ENCODE measurements at regions not wholly inside any gene's neighbourhood (a gene's known extent, or its start where the extent isn't known, plus 50 kb on each side); places are given as distances from the start of the nearest gene placed in this dataset.

DNA sequence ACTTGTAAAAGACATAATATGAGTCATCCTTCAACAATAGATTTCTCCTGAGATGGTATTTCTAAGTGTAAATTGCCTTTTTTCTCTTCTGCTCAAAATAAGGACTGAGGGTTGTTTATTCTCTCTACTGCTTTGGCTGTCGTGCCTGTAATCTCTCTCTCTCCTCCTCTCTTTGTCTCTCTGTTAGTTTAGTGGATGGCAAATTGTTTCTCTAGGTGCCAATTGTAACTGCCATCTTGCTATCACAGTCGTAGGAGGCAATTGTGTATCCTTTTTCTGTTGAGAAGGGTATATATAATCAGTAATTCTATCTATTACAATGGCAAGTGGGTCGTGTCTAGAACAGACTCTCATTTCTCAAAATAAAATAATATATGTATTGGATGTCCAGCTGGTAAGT is 545.0 kb upstream of the FBXO33 start:
- no peaks in the 10 kb centered on the region for H3K4me1 ChIP-seq
- intact Hi-C loops (cut with DNase I): no loop called here
- TF ChIP-seq, protein P1, sequence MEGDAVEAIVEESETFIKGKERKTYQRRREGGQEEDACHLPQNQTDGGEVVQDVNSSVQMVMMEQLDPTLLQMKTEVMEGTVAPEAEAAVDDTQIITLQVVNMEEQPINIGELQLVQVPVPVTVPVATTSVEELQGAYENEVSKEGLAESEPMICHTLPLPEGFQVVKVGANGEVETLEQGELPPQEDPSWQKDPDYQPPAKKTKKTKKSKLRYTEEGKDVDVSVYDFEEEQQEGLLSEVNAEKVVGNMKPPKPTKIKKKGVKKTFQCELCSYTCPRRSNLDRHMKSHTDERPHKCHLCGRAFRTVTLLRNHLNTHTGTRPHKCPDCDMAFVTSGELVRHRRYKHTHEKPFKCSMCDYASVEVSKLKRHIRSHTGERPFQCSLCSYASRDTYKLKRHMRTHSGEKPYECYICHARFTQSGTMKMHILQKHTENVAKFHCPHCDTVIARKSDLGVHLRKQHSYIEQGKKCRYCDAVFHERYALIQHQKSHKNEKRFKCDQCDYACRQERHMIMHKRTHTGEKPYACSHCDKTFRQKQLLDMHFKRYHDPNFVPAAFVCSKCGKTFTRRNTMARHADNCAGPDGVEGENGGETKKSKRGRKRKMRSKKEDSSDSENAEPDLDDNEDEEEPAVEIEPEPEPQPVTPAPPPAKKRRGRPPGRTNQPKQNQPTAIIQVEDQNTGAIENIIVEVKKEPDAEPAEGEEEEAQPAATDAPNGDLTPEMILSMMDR (IDR thresholded peaks at IDR 0.05): no peak
- no peak for TF ChIP-seq EP300 (IDR thresholded peaks at IDR 0.05)
- no peak for TF ChIP-seq POLR2AphosphoS5 (IDR thresholded peaks at IDR 0.05)
- no peak for TF ChIP-seq POLR2A (IDR thresholded peaks at IDR 0.05)
- H3K36me3 ChIP-seq: no peaks in the 10 kb centered on the region
- WGBS, 2 donors: 33 to 49% methylated on average over 3 of the region's 3 CpGs
- DNase-seq: no peak
- no peaks in the 10 kb centered on the region for H3K9me3 ChIP-seq
- H3K27me3 ChIP-seq: no peaks in the 10 kb centered on the region
- H3K27ac ChIP-seq: no peak overlapping the region
- no peak overlapping the region for H3K4me3 ChIP-seq

DNA sequence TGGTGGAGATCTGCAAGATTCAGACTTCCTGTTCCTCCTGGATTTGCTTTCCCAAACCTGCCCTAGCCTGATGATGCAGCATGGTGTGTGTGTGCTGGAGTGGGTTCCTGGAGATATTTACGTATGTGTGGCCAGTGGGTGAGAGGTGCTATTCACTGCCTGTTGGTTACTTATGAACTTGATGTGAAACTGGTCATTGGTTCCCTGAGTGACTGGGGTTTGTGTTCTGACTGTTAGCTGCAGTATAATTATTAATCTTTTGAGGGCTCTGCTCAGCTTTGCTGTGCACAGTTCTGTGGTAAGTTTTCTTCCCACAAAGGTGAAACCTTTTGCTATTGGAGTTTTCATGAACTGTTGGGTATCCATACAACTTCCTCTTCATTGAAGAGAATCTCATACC is 541.8 kb upstream of the FBXO33 start:
- 40 to 67% methylated on average over 1 of the region's 1 CpG for WGBS, 2 donors
- Histone ChIP-seq H3K9me3 (no peaks in the 10 kb centered on the region), H3K36me3 (no peaks in the 10 kb centered on the region), H3K4me1 (no peaks in the 10 kb centered on the region), H3K4me3 (no peak overlapping the region), H3K27ac (no peak overlapping the region), H3K27me3 (no peaks in the 10 kb centered on the region)
- intact Hi-C loops (cut with DNase I): no loop called here
- no peak for TF ChIP-seq POLR2A (IDR thresholded peaks at IDR 0.05)
- TF ChIP-seq EP300 (IDR thresholded peaks at IDR 0.05): no peak
- TF ChIP-seq POLR2AphosphoS5 (IDR thresholded peaks at IDR 0.05): no peak
- TF ChIP-seq, protein P1 (IDR thresholded peaks at IDR 0.05): no peak
- no peak for DNase-seq

DNA sequence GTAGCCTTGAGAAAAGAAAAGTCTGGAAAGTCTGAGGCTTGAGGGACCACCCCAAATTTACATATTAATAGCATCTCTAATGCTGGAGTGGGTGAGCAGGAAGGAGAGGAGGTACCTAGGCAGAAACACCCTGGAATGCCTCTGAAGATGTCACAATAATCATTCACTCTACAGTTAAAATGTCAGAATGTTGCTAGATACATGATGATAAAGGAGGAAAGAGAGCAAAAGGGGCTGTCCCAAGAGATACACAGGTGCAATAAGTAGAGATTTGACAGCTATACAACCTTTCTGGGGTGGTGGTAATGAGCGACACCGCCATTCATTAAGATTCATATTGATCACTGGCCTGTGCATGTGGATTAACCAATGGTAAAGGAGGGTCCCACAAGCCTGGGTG is 540.5 kb upstream of the FBXO33 start:
- intact Hi-C loops (cut with DNase I): no loop called here
- H3K36me3 ChIP-seq: no peaks in the 10 kb centered on the region
- no peak overlapping the region for H3K4me3 ChIP-seq
- TF ChIP-seq POLR2A (IDR thresholded peaks at IDR 0.05) (no peak), POLR2AphosphoS5 (IDR thresholded peaks at IDR 0.05) (no peak), EP300 (IDR thresholded peaks at IDR 0.05) (no peak)
- TF ChIP-seq, protein P1 (IDR thresholded peaks at IDR 0.05): no peak
- WGBS, 2 donors: 90 to 95% methylated on average over 2 of the region's 2 CpGs
- H3K27me3 ChIP-seq: no peaks in the 10 kb centered on the region
- no peaks in the 10 kb centered on the region for H3K9me3 ChIP-seq
- H3K4me1 ChIP-seq: no peaks in the 10 kb centered on the region
- no peak for DNase-seq
- H3K27ac ChIP-seq: no peak overlapping the region

- no peak overlapping the region for H3K27ac ChIP-seq
- no peaks in the 10 kb centered on the region for H3K27me3 ChIP-seq
- TF ChIP-seq, protein P1 (IDR thresholded peaks at IDR 0.05): no peak
- TF ChIP-seq EP300 (IDR thresholded peaks at IDR 0.05) (no peak), POLR2A (IDR thresholded peaks at IDR 0.05) (no peak), POLR2AphosphoS5 (IDR thresholded peaks at IDR 0.05) (no peak)
- DNase-seq: no peak
- no peaks in the 10 kb centered on the region for H3K4me1 ChIP-seq
- no peaks in the 10 kb centered on the region for H3K36me3 ChIP-seq
- H3K4me3 ChIP-seq: no peak overlapping the region
- intact Hi-C loops (cut with DNase I): no loop called here
- no peaks in the 10 kb centered on the region for H3K9me3 ChIP-seq
- 93 to 98% methylated on average over 1 of the region's 1 CpG for WGBS, 2 donors
These were observed 535.7 kb upstream of the FBXO33 start for GRCh38 chr14:39967885-39968284.

- TF ChIP-seq, protein P1 (IDR thresholded peaks at IDR 0.05): no peak
- TF ChIP-seq EP300 (IDR thresholded peaks at IDR 0.05) (no peak), POLR2AphosphoS5 (IDR thresholded peaks at IDR 0.05) (no peak), POLR2A (IDR thresholded peaks at IDR 0.05) (no peak)
- Histone ChIP-seq H3K36me3 (no peaks in the 10 kb centered on the region), H3K4me3 (no peak overlapping the region), H3K27ac (no peak overlapping the region), H3K27me3 (no peaks in the 10 kb centered on the region), H3K9me3 (peaks cover 0 to 3% (median 0%) of the 10 kb centered on the region in 4 donors), H3K4me1 (no peaks in the 10 kb centered on the region)
- no peak for DNase-seq
- 92 to 93% methylated on average over 3 of the region's 3 CpGs for WGBS, 2 donors
- intact Hi-C loops (cut with DNase I): no loop called here
These were observed 525.8 kb upstream of the FBXO33 start for GRCh38 chr14:39957987-39958386.
